Heart right ventricle (tissue), 16 donors: ENCODE measurements at regions not wholly inside any gene's neighbourhood (a gene's known extent, or its start where the extent isn't known, plus 50 kb on each side); places are given as distances from the start of the nearest gene placed in this dataset.

ENCODE experiments used
- ATAC-seq, 8 donors: fragments of 200-7000 bp; cut with Tn5 transposase; one replicate each; pipeline ENCODE4 v1.9.1; 2020; ENCODE audit warnings: mild to moderate bottlenecking in 8 of 8, moderate library complexity in 8 of 8, moderate number of reproducible peaks in 1 of 8
- DNase-seq, 2 donors: peaks; one replicate each; pipeline ENCODE4 v3.0.0-alpha.2; 2020
- H3K27ac ChIP-seq, 10 donors: fragments of 200-600 bp; sonication (generic) in 2 of 10; one replicate each; pipeline versions ENCODE4 v1.5.0 to v1.8.0; 2020 to 2022; ENCODE audit warnings: mild to moderate bottlenecking in 3 of 10
- H3K27me3 ChIP-seq, 7 donors: fragments of 200-600 bp; one replicate each; pipeline ENCODE4 v1.8.0; 2021 to 2022; ENCODE audit warnings: mild to moderate bottlenecking in 2 of 7
- H3K36me3 ChIP-seq, 9 donors: fragments of 200-600 bp; sonication (generic) in 1 of 9; one replicate each; pipeline versions ENCODE4 v1.5.0 to v1.8.0; 2020 to 2022; ENCODE audit warnings: mild to moderate bottlenecking in 2 of 9
- H3K4me1 ChIP-seq, 9 donors: fragments of 200-600 bp; sonication (generic) in 1 of 9; one replicate each; pipeline versions ENCODE4 v1.5.0 to v1.8.0; 2020 to 2022; ENCODE audit warnings: mild to moderate bottlenecking in 4 of 9
- H3K4me3 ChIP-seq, 10 donors: fragments of 200-600 bp; sonication (generic) in 2 of 10; one replicate each; pipeline versions ENCODE4 v1.5.0 to v1.8.0; 2020 to 2022; ENCODE audit warnings: mild to moderate bottlenecking in 7 of 10, moderate library complexity in 2 of 10
- H3K9me3 ChIP-seq, 11 donors: fragments of 200-600 bp in 10 of 11; sonication (generic) in 2 of 11; one replicate each; pipeline versions ENCODE4 v1.5.0 to v1.8.0; 2013 to 2022; ENCODE audit warnings: mild to moderate bottlenecking in 2 of 11, control low read depth in 1 of 11, moderate library complexity in 1 of 11
- WGBS, 2 donors: extraction: QIAGEN DNeasy Blood & Tissue Kit; methylation state at CpG; one replicate each; pipeline ENCODE4 v1.1.7; 2013; ENCODE audit warnings: inconsistent platforms in 1 of 2; 5-methylcytosine and 5-hydroxymethylcytosine counted together
- intact Hi-C, 10 donors: fragments of 100-400 bp; cut with DNase I; formaldehyde crosslinking; loops; one replicate each; pipeline versions ENCODE4 v1.11.1 to v1.14.2; 2022
- TF ChIP-seq, protein P1 (sequence below), 9 donors: fragments of 200-600 bp; sonication (generic) in 2 of 9; IDR thresholded peaks; one replicate each; pipeline versions ENCODE4 v1.5.0 to v1.8.0; 2021 to 2022; ENCODE audit warnings: antibody characterized with exemption in 9 of 9, mild to moderate bottlenecking in 5 of 9, moderate library complexity in 1 of 9
- donor health status: Arrhythmogenic right ventricular cardiomyopathy.
- donor health status: ischemic (EF 13 %, LVEDD 7.1; RV severe dilation, severe dysfunction).
- donor health status: healthy with polysubstance abuse.
- donor health status: DM: no; HTN: yes; CAD: no.
- donor health status: DM: no; HTN: no; CAD: no.
- donor health status: ischemic (EF 25% LVEDD 6.9; RV normal size, moderate dysfunction).
- donor health status: ischemic (EF 25% LVEDD 5.7; RV mildly dilated, moderate dysfunction).
- donor health status: healthy.
- donor health status: DM: yes; HTN: yes; CAD: no.
- donor health status: Ischemic cardiomyopathy.
- donor health status: ischemic (EF 35%, LVEDD 5.7; RV mildly dilated, moderate dysfunction).
- donor health status: nonischemic (EF 11% LVEDD 7.7; RV severe dilation, severe dysfunction).
- donor health status: DM: yes; HTN: yes; CAD: no.
- donor health status: PGD.
- donor health status: ischemic (EF 29% LVEDD 5.4; RV normal size, mild dysfunction).
- donor health status: nonischemic (EF 23%, LVEDD 6.1; RV moderate dilation, normal function).

DNA sequence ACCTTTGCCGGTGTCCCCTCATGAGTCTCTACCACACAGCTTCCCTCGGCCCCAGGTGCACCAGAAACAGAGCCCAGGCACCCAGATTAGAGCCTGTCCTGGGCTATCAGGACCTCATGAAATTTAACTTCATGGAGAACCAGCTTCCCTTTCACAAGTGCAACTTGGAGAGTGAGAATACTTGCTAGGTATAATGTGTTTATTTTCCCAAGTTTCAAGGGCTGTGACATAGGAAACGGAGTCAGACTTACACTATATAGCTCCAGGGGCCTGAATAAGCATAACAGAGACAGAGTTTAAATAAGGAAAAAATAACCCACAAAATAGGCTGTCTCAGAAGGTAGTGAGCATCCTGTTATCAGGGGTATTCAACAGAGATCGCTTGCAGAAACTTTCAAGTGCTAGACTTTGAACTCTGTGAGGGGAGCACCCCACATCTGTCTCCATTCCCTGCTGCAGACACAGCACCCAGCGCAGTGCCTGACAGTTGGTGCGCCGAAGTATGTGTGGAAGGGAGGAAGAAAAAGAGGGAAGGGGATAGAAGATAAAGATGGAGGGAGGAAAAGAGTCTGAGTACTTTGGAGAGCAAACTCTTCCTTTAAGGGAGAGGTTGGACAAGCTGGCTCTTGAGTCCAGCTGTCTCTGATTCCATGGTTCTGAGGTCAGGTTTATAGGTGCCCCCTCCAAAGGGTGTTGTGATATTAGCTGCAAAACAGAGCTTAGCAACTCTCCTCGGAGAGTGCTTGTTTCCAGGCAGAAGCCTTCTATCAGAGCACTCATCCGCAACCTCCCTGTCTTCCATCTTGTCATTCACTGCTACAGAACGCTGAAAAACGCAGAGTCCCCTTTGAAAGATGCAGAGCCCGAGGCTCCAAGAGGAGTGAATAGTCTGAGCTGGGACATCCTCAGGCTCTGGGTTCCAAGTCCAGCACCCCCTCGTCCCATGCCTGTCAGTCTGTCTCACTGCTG, 84.8 kb downstream of the CPN2 start:
- ATAC-seq (no peak), DNase-seq (peak in 1 of 2 donors; percentile 7)
- Histone ChIP-seq H3K27ac (peak overlapping the region in 9 of 10 donors; percentile 70 to 93 (median 85)), H3K4me1 (peaks cover 37 to 75% (median 68%) of the 10 kb centered on the region in 9 donors), H3K9me3 (no peaks in the 10 kb centered on the region), H3K4me3 (peak overlapping the region in 1 of 10 donors; percentile 12), H3K36me3 (no peaks in the 10 kb centered on the region), H3K27me3 (no peaks in the 10 kb centered on the region)
- intact Hi-C loops, result loop anchor here in 2 of 10 donors (5.0 kb wide), 1 partner anchor 264 kb away; no protein-coding TSS in a partner anchor
- TF ChIP-seq, protein P1, sequence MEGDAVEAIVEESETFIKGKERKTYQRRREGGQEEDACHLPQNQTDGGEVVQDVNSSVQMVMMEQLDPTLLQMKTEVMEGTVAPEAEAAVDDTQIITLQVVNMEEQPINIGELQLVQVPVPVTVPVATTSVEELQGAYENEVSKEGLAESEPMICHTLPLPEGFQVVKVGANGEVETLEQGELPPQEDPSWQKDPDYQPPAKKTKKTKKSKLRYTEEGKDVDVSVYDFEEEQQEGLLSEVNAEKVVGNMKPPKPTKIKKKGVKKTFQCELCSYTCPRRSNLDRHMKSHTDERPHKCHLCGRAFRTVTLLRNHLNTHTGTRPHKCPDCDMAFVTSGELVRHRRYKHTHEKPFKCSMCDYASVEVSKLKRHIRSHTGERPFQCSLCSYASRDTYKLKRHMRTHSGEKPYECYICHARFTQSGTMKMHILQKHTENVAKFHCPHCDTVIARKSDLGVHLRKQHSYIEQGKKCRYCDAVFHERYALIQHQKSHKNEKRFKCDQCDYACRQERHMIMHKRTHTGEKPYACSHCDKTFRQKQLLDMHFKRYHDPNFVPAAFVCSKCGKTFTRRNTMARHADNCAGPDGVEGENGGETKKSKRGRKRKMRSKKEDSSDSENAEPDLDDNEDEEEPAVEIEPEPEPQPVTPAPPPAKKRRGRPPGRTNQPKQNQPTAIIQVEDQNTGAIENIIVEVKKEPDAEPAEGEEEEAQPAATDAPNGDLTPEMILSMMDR (IDR thresholded peaks at IDR 0.05), result no peak
- 67 to 72% methylated on average over 13 of the region's 13 CpGs for whole genome bisulfite sequencing, 2 donors

DNA sequence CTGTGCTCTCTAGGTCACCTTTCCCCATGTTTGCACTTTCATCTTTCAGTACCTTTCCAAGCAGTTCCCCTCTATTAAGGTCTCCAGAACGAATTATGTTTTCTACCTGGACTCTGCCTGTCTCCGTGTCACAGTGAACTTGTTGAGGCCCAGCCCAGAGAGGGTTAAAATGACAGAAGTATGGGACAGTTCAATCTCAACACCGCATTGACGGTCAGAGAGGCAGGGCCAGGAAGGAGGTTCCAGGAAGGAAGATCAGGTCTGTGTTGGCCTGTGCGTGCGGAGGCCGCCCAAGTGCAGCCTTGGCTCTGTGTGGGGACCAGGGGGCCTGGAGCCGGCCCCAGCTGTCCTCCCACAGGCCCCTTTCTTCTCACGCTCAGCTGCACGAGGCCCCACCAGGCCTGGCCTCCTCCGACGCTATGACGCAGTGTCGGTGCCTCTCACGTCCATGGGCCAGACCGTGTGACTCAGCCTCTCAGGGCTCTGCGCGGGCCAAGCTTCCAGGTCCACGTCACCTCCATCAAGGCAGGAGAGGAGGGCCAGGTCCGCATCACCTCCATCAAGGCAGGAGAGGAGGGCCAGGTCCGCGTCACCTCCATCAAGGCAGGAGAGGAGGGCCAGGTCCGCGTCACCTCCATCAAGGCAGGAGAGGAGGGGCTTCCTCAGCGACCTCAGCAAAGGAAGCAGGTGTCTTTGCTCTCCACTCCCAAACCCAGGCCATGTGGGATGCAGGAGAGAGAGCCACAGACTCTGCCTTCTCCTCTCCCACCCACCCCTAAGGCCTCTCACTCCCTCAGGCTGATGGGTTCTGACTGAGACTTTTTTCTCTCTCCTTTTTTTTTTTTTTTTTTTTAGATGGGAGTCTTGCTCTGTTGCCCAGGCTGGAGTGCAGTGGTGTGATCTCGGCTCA, 83.1 kb downstream of the CPN2 start:
- H3K4me3 ChIP-seq, result no peak overlapping the region
- peak; percentile 79 to 81 for DNase-seq
- H3K27ac ChIP-seq, result peak overlapping the region in 8 of 10 donors; percentile 70 to 93 (median 92)
- no peaks in the 10 kb centered on the region for H3K9me3 ChIP-seq
- H3K27me3 ChIP-seq, result no peaks in the 10 kb centered on the region
- TF ChIP-seq, protein P1 (IDR thresholded peaks at IDR 0.05), result no peak
- no peaks in the 10 kb centered on the region for H3K36me3 ChIP-seq
- H3K4me1 ChIP-seq, result peaks cover 42 to 93% (median 81%) of the 10 kb centered on the region in 9 donors
- ATAC-seq, result peak in 7 of 8 donors; percentile 1 to 55 (median 18)
- intact Hi-C loops, result loop anchor here in 5 of 10 donors (2.0 to 5.0 kb wide), 4 partner anchors 127 to 266 kb away; no protein-coding TSS in a partner anchor
- 54 to 77% methylated on average over 24 to 26 of the region's 26 CpGs for WGBS, 2 donors

DNA sequence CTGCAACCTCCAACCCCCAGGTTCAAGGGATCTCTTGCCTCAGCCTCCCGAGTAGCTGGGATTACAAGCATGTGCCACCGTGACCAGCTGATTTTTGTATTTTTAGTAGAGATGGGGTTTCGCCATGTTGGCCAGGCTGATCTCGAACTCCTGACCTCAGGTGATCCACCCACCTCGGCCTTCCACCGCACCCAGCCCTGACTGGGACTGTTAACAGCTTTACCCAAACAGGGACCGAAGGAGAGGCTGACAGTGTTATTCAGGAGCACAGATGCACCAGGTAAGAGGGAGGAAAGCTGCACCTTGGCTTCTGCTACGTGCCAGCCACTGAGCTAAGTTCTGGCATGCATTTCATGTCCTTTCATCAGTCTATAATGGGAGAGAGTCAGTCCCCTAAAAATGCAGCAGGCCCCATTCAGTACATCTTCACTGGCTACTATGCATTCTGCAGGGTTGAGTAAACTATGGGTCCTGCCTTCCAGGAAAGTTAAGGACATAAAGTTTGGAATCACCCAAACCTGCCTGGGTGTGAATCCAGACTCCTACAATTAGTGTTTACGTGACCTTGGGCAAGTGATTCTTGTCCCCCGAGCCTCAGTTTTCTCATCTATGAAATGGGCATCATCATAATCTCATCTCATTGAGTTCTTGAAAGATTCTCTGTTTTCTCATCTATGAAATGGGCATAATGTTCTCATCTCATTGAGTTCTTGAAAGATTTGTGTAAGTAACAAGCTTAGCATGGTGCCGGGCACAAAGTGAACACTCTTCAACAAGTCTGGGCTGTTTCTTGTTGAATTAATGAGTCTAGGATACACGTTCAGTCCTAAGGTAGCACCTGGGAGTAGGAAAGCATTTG, 82.2 kb downstream of the CPN2 start:
- TF ChIP-seq, protein P1 (IDR thresholded peaks at IDR 0.05), result no peak
- DNase-seq (peak in 1 of 2 donors; percentile 3), ATAC-seq (no peak)
- H3K9me3 ChIP-seq, result no peaks in the 10 kb centered on the region
- 83% methylated on average over 12 of the region's 12 CpGs for WGBS, 2 donors
- peaks cover 42 to 98% (median 82%) of the 10 kb centered on the region in 9 donors for H3K4me1 ChIP-seq
- H3K27ac ChIP-seq, result peak overlapping the region; percentile 81 to 93 (median 91)
- no peaks in the 10 kb centered on the region for H3K36me3 ChIP-seq
- no peaks in the 10 kb centered on the region for H3K27me3 ChIP-seq
- H3K4me3 ChIP-seq, result peak overlapping the region in 1 of 10 donors; percentile 9
- intact Hi-C loops, result loop anchor here in 5 of 10 donors (2.0 to 5.0 kb wide), 4 partner anchors 128 to 267 kb away; no protein-coding TSS in a partner anchor
